ENCODE measurements at regions not wholly inside any gene's neighbourhood (a gene's known extent, or its start where the extent isn't known, plus 50 kb on each side); places are given as distances from the start of the nearest gene placed in this dataset.

DNA sequence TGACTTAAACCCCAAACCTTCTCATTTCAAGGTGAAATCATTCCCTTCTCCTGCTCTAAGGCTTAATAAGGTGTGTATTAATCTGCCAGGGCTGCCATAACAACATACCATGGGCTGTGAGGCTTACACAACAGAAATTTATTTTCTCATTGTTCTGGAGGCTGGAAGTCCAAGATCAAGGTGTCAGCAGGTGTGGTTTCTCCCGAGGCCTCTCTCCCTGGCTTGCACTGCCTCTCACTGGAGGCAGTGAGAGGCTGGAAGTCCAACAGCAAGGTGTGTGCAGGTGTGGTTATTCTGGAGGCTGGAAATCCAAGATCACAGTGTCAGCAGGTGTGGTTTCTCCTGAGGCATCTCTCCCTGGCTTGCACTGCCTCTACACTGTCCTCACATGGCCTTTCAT, 280.3 kb upstream of the TUT7 start:
- TF ChIP-seq, protein P1, sequence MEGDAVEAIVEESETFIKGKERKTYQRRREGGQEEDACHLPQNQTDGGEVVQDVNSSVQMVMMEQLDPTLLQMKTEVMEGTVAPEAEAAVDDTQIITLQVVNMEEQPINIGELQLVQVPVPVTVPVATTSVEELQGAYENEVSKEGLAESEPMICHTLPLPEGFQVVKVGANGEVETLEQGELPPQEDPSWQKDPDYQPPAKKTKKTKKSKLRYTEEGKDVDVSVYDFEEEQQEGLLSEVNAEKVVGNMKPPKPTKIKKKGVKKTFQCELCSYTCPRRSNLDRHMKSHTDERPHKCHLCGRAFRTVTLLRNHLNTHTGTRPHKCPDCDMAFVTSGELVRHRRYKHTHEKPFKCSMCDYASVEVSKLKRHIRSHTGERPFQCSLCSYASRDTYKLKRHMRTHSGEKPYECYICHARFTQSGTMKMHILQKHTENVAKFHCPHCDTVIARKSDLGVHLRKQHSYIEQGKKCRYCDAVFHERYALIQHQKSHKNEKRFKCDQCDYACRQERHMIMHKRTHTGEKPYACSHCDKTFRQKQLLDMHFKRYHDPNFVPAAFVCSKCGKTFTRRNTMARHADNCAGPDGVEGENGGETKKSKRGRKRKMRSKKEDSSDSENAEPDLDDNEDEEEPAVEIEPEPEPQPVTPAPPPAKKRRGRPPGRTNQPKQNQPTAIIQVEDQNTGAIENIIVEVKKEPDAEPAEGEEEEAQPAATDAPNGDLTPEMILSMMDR (IDR thresholded peaks at IDR 0.05; ENCODE audit: insufficient read depth, low read depth, low read length), result no peak
- no peak for TF ChIP-seq EZH2 (IDR thresholded peaks at IDR 0.05; ENCODE audit: insufficient read depth, low read length)

Measured in astrocyte (in vitro differentiated cells and primary cell).